ENCODE measurements at regions not wholly inside any gene's neighbourhood (a gene's known extent, or its start where the extent isn't known, plus 50 kb on each side); places are given as distances from the start of the nearest gene placed in this dataset.

DNA sequence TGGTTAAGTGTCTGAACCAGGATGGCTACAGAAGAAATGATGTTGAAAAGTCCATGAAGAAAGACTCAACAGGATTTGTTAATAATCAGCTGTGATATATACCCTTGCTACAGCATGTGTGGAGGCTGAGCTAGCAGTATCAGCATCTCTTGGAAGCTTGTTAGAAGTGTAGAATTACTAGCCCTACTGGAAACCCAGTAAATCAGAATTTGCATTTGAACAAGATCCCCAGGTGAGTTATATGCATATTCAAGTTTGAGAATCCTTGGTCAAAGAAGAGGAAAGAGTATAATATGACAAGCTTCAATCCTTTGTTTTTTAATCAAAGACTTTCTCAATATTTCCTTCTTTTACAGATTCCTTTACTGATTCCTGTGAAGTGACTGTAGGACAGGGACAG, 109.0 kb upstream of the KCNJ3 start:
- TF ChIP-seq POLR2A (IDR thresholded peaks at IDR 0.05; ENCODE audit: low read length) (no peak), GATA1 (IDR thresholded peaks at IDR 0.05; ENCODE audit: low read depth, low read length) (no peak)
